ENCODE measurements at regions not wholly inside any gene's neighbourhood (a gene's known extent, or its start where the extent isn't known, plus 50 kb on each side); places are given as distances from the start of the nearest gene placed in this dataset.

DNA sequence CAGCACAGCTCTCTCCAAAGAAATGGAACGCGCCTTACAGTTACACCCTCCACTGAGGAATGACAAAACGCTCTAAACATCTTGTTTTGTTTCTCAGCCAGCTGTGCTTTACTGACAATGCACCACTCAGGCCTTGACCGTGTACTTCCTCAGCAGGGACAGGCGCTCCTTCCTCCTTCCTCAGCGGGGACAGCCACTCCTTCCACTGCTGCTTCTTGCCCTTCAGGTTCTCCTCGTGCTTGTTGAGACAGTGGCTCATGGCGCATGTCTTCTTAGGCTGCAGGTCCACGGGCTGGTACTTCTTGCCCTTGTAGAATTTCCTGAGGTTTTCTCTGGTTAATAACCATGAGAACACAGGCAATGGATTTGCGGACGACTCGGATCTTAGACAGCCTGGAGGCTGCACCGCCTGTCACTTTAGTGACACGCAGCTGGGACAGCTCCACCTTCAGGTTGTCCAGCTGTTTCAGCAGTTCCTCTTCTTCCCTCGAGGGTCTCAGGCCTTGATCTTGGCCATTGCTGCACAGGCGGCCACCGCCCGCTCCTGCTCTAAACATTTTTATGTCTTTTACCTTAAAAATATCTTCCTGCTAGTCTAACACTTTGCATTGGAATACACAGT is 613.8 kb downstream of the BRD1 start:
- no peak for DNase-seq
- H3K4me1 Mint-ChIP-seq, result no peaks in the 10 kb centered on the region
- peaks cover 19 to 22% of the 10 kb centered on the region in 2 donors for H3K27me3 Mint-ChIP-seq
- H3K4me3 Mint-ChIP-seq, result no peak overlapping the region
- ATAC-seq (replicated peaks), result no peak
- peaks cover 2 to 7% of the 10 kb centered on the region in 2 donors for H3K36me3 Mint-ChIP-seq
- peaks cover 11 to 16% of the 10 kb centered on the region in 2 donors for H3K9me3 Mint-ChIP-seq
- no peak overlapping the region for H3K27ac Mint-ChIP-seq

DNA sequence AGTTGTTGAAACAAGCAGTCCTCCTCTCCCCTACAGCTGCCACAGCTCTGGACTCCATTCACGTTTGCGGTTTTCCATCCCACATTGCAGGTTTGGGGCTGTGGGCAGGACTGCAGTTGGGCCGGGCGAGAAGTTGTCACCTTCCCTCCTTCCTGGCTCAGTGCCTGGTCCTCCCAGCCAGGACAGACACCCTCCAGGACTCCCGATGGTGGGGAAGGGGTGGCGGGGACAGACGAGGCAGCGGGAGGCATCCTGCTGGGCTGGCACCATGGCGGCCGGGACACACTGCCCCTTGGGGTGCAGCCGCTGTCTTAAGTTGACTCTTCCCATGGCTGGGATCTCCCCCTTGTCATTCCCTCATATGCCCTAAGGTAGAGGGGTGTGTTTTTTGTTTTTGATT is 615.2 kb downstream of the BRD1 start:
- Mint-ChIP-seq H3K36me3 (no peaks in the 10 kb centered on the region), H3K4me3 (no peak overlapping the region), H3K27me3 (peaks cover 6 to 15% of the 10 kb centered on the region in 2 donors), H3K9me3 (peaks cover 4 to 5% of the 10 kb centered on the region in 2 donors), H3K27ac (no peak overlapping the region), H3K4me1 (no peaks in the 10 kb centered on the region)
- ATAC-seq (replicated peaks), result no peak
- no peak for DNase-seq

DNA sequence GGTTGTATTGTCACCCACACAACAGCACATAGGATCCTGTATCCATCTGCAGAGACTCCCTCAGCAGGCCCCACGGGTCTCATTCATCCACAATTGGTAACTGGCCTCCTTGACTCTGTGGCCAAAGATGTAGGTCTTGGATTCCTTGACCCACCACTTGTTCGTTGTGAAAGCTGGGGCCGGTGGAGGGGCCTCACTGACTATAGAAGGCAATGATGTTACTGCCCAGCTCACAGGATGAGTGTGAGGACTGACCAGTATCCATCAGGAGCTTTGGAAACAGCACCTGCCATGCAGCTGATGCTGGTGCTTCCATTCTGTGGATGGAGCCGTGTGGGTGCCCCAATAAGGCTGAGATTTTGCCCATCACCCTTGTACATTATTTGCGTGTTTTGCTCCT is 615.7 kb downstream of the BRD1 start:
- H3K27me3 Mint-ChIP-seq, result peaks cover 6 to 15% of the 10 kb centered on the region in 2 donors
- H3K36me3 Mint-ChIP-seq, result no peaks in the 10 kb centered on the region
- H3K27ac Mint-ChIP-seq, result no peak overlapping the region
- DNase-seq (no peak), ATAC-seq (replicated peaks) (no peak)
- no peak overlapping the region for H3K4me3 Mint-ChIP-seq
- peaks cover under 1 to 2% of the 10 kb centered on the region in 2 donors for H3K9me3 Mint-ChIP-seq
- H3K4me1 Mint-ChIP-seq, result no peaks in the 10 kb centered on the region

DNA sequence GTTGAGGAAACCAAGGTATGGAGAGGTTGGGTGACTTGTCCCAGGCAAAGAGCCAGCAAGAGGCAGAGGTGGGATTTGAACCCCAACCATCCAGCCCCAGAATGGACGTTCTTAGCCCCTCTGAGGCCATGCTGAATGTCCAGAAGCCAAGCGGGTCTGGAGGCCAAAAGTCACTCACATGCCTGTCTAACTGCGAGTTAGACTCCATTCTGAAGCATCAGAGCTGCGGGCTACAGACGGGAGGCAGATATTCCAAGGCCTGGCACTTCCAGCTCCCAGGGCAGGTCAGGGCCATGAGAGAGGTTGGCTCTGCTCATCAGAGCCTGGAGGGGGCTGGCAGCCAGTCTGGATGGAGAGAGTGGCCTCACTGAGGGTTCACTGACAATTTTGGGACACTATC is 616.5 kb downstream of the BRD1 start:
- Mint-ChIP-seq H3K4me1 (no peaks in the 10 kb centered on the region), H3K36me3 (no peaks in the 10 kb centered on the region), H3K4me3 (no peak overlapping the region), H3K27ac (no peak overlapping the region), H3K27me3 (peaks cover 10 to 15% of the 10 kb centered on the region in 2 donors), H3K9me3 (no peaks in the 10 kb centered on the region)
- ATAC-seq (replicated peaks) (no peak), DNase-seq (no peak)

DNA sequence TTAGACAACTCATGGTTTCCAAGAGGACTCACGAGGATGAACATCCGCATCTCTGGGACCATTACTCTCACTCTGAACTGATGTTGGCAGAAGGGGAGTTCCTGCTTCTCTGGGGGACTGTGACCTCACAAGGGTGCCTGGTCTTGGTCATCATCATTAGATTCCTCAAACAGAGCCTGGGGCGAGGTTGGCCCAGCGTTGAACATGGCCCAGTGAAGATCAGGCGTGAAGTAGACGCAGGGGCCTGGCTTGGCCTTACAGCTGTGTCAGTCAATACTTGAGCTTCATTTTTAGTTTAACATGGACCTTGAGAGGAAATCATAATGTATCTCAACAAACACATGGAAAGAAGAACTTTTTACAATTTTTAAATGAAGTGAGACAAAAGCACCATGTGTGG is 617.1 kb downstream of the BRD1 start:
- Mint-ChIP-seq H3K9me3 (no peaks in the 10 kb centered on the region), H3K27me3 (peaks cover 4 to 9% of the 10 kb centered on the region in 2 donors), H3K4me1 (no peaks in the 10 kb centered on the region), H3K4me3 (no peak overlapping the region), H3K36me3 (no peaks in the 10 kb centered on the region), H3K27ac (no peak overlapping the region)
- ATAC-seq (replicated peaks), result no peak
- no peak for DNase-seq

DNA sequence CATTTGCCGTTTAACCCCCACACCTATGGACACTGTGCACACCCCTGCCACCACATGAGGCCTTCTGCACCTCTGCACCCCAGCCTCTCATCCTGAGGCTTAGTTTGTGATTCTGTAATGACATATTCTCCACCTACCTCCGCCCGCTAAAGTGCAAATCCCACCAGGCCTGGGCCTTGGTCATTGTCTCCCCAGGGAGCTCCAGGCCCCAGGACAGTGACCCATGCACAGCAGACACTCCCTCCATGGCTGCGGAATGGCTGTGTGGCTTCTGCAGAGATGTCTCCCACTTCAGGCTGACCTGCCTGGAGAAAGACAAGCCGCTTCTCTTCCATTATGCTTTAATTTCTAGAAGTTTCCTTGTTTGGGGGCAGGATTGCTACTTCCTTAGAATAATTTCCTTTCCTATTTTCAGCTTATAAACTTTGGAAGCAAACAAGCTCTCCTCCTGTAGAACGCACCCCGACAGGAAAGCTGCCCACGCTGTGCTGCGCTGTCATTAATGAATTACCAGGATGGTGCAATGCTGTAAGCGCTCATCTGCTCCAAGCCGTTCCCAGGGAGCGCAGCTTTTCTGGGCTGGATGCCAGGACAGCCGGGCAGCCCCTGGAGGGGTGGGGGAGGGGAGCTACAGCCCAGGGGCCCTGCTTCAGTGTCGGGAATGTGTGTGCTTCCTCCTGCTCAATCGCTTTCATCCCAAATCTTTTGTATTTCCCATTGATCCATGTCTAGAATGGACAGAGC is 618.0 kb downstream of the BRD1 start:
- DNase-seq (no peak), ATAC-seq (replicated peaks) (no peak)
- Mint-ChIP-seq H3K4me3 (no peak overlapping the region), H3K27me3 (peaks cover 4 to 9% of the 10 kb centered on the region in 2 donors), H3K27ac (no peak overlapping the region), H3K9me3 (no peaks in the 10 kb centered on the region), H3K4me1 (no peaks in the 10 kb centered on the region), H3K36me3 (no peaks in the 10 kb centered on the region)

DNA sequence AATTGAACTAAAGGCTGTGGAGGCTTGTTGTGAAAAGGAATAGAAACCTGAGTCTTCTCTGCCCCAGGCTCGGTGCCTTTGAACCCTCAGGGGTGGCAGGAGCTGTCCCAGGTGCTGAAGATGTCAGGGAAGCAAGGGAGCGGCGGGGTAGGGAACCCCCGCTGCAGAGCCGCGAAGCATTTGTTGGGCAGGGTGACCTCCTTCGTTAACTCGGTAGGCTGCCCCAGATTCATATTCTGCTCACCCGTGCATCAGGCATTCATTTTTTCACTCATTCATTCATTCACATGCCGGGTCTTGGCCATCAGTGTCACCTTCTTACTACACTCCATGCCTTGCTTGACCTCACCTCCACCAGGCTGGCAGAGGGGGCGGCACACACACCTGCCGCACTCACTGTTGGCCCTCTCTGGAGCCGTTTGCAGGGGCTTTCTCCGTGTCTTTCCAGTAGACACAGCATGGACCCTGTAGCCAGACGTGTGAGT is 618.9 kb downstream of the BRD1 start:
- Mint-ChIP-seq H3K27me3 (peaks cover 4 to 11% of the 10 kb centered on the region in 2 donors), H3K9me3 (no peaks in the 10 kb centered on the region), H3K4me1 (no peaks in the 10 kb centered on the region), H3K27ac (no peak overlapping the region), H3K4me3 (no peak overlapping the region), H3K36me3 (no peaks in the 10 kb centered on the region)
- DNase-seq (no peak), ATAC-seq (replicated peaks) (no peak)

DNA sequence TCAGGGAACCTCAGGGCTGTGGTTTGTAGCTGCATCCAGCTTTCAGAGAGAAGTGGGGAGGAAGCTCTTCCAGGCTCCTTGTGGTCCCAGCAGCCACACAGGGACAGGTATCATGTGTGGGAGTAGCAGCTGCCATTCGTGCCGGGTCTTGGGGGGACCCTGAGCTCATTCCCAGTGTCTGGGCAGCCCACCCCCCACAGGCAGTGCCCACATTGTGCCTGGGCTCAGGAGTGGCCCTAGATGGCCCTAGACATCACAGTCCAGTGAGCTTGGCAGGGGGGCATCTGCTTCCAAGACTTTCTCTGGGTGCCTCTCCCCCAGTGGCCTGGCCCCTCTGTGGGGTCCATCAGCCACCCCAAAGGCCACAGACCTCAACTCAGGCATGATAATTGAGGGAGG is 619.7 kb downstream of the BRD1 start:
- ATAC-seq (replicated peaks), result no peak
- H3K27me3 Mint-ChIP-seq, result peaks cover 4 to 11% of the 10 kb centered on the region in 2 donors
- H3K4me1 Mint-ChIP-seq, result no peaks in the 10 kb centered on the region
- no peaks in the 10 kb centered on the region for H3K9me3 Mint-ChIP-seq
- DNase-seq, result no peak
- H3K27ac Mint-ChIP-seq, result no peak overlapping the region
- no peaks in the 10 kb centered on the region for H3K36me3 Mint-ChIP-seq
- H3K4me3 Mint-ChIP-seq, result no peak overlapping the region

DNA sequence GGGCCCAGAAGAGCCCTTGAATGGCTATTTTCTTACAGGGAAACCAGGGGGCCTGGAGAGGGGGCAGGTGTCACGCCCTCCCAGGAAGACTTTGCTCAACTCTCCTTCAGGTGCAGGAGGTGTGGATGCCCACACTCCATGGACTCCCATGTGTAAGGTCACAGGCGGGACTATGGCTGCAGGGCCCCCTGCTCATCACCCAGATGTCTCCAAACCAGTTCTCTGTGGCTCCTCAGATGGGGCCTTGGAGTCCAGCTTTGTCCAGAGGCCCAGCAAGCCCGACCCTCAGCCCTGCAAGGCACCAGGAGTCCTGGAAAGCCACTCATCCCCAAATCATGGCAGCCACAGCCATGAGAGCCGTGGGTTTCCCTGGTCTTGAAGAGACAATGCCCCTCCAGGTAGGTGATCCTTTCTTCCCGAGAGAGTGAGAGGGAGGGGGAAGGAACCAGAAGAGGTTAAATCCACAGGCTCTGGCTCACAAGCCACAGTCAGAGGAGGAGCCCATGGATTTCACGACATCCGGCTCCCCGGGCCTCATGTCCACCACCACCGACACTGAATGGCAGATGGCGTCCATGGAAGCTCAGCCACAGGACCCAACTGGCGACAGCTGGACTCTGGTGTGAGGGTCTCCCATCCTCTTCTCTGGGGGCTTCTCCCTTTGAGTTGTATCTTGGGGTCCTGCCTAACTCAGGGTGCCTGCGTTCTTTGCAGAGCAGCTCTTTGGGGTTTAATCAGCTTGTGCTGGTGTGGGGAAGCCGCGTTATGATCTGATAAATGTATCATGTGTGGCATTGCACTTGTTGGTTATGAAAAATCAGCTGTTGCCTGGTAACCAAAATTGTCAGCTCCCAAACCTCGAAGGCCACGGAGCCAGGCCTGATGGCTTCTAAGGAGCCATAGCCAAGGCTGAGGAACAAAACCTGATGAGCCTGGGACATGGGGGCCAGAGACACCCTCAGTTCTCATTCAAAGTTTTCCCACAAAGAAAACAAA is 620.4 kb downstream of the BRD1 start:
- peaks cover 4 to 11% of the 10 kb centered on the region in 2 donors for H3K27me3 Mint-ChIP-seq
- H3K4me1 Mint-ChIP-seq, result no peaks in the 10 kb centered on the region
- H3K4me3 Mint-ChIP-seq, result no peak overlapping the region
- H3K27ac Mint-ChIP-seq, result no peak overlapping the region
- ATAC-seq (replicated peaks), result no peak
- DNase-seq, result no peak
- H3K9me3 Mint-ChIP-seq, result no peaks in the 10 kb centered on the region
- H3K36me3 Mint-ChIP-seq, result no peaks in the 10 kb centered on the region

DNA sequence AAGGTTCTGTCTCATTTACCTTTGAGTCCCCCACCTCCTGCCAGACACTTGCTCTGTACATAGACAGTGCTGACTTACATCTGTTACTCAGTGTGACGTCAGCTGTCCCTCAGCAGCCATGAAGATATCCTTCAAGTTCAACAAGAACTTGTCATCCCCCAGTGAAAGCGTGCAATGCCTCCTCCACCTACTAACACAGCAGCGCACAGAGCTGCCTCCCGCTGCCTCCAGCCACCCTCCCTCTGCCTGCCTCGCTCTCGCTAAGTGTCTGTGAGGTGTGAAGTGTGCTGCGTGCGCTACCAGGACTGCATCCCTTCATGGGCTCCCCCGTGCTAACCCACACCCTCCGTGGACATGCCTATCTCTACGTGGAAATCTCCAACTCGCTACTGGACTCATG is 621.4 kb downstream of the BRD1 start:
- H3K27ac Mint-ChIP-seq, result no peak overlapping the region
- no peaks in the 10 kb centered on the region for H3K9me3 Mint-ChIP-seq
- DNase-seq (no peak), ATAC-seq (replicated peaks) (no peak)
- H3K27me3 Mint-ChIP-seq, result peaks cover 4 to 11% of the 10 kb centered on the region in 2 donors
- no peaks in the 10 kb centered on the region for H3K4me1 Mint-ChIP-seq
- H3K4me3 Mint-ChIP-seq, result no peak overlapping the region
- no peaks in the 10 kb centered on the region for H3K36me3 Mint-ChIP-seq

DNA sequence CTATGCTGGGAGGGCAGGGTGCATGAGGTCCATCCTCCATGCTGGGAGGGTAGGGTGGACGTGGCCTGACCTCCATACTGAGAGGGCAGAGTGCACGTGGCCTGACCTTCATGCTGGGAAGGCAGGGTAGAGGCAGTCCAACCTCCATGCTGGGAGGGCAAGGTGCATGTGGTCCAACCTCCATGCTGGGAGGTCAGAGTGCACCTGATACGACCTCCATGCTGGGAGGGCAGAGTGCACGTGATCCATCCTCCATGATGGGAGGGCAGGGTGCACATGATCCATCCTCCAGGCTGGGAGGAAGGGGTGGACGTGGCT is 622.2 kb downstream of the BRD1 start:
- H3K27ac Mint-ChIP-seq, result no peak overlapping the region
- no peaks in the 10 kb centered on the region for H3K4me1 Mint-ChIP-seq
- no peaks in the 10 kb centered on the region for H3K9me3 Mint-ChIP-seq
- no peak overlapping the region for H3K4me3 Mint-ChIP-seq
- peaks cover 4 to 11% of the 10 kb centered on the region in 2 donors for H3K27me3 Mint-ChIP-seq
- no peaks in the 10 kb centered on the region for H3K36me3 Mint-ChIP-seq
- DNase-seq, result no peak
- no peak for ATAC-seq (replicated peaks)

DNA sequence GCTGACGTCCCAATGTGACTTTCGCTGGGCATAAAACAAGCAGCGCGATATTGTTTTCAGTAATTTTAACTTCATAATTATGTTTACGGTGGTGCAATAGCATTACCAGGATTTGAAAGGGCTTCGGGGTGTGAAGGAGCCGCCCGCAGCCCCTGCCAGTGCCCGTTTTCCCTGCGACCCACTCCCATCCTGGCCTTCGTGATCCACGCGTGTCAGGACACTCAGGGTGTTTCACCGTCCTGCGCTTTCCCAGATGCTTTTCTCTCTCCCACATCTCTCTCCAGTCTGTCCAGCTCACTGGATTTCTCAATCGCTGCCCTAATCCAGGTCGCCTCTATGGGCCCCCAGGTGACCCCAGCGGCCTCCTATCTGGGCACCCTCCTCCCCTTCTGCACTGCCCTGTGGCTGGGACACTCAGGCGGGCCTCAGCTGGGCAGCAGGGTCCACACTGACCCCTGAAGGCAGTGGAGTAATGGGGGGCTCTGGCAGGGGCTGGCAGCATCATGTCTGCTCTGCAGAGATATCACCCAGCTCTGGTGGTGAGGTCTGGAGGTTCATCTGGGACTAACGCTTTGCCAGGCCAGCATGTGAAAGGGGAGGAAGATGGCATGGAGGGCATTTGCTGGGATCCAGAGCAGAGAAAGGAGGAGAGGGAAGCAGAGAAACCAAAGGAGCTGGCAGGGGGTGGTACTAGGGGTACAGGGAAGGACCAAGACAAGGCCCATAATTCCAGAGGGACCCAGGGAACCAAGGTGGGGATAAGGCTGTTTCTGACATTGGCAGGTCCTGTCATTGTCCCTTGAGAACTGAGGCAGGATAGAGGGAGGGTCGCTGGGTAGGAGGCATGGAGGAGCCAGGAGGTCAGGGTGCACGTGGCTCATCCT is 622.8 kb downstream of the BRD1 start:
- peaks cover 4 to 15% of the 10 kb centered on the region in 2 donors for H3K27me3 Mint-ChIP-seq
- H3K9me3 Mint-ChIP-seq, result no peaks in the 10 kb centered on the region
- no peak for DNase-seq
- no peak for ATAC-seq (replicated peaks)
- H3K36me3 Mint-ChIP-seq, result no peaks in the 10 kb centered on the region
- no peaks in the 10 kb centered on the region for H3K4me1 Mint-ChIP-seq
- no peak overlapping the region for H3K27ac Mint-ChIP-seq
- H3K4me3 Mint-ChIP-seq, result no peak overlapping the region

DNA sequence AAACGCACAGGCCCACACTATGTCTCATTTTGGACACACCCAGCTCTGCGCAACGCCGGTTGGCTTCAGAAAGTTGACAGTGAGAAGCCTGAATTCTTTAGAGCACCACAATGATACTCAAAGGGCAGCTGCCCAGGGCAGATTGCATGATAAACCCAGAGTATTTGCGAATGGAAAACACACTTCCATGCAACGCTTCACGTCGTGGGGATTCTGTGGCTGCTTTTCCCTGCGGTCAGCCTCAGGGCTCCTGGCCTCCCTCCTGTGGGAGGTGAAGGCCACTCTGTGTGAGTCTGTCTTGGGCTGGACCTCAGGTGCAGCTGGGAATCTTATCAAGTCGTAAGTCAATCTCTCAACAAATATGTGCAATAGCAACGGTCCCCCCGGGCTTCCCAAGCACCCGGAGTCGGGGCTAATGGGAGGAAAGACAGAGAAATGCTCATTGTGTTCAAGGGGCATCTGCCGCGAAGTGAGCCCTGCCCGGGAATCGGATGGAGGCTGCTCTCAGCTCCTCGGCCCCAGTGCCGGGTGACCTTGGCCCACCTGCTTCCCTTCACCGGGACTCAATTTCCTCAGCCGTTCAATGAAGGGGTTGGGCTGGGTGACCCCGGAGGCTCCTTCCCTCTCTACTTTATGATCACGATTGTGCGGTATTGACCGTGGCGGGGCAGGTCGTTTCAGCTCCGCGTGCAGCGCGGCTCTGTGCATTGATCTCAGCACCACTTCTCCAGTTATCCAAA is 623.6 kb downstream of the BRD1 start:
- H3K9me3 Mint-ChIP-seq, result no peaks in the 10 kb centered on the region
- H3K27me3 Mint-ChIP-seq, result peaks cover 4 to 22% of the 10 kb centered on the region in 2 donors
- DNase-seq, result no peak
- H3K36me3 Mint-ChIP-seq, result no peaks in the 10 kb centered on the region
- H3K4me1 Mint-ChIP-seq, result peaks cover 0 to 3% of the 10 kb centered on the region in 2 donors
- H3K27ac Mint-ChIP-seq, result no peak overlapping the region
- no peak overlapping the region for H3K4me3 Mint-ChIP-seq
- ATAC-seq (replicated peaks), result no peak
